ENCODE measurements at regions not wholly inside any gene's neighbourhood (a gene's known extent, or its start where the extent isn't known, plus 50 kb on each side); places are given as distances from the start of the nearest gene placed in this dataset.

- no peak overlapping the region for H3K4me3 ChIP-seq (ENCODE audit: low read depth, low read length, poor library complexity, severe bottlenecking)
- no peaks in the 10 kb centered on the region for H3K4me1 ChIP-seq (ENCODE audit: insufficient read depth, low read length, severe bottlenecking)
- H3K27me3 ChIP-seq (ENCODE audit: insufficient read depth, low read length), result peaks cover 6% of the 10 kb centered on the region; the same call in 1 of the 2 replicates
- no peaks in the 10 kb centered on the region for H3K36me3 ChIP-seq (ENCODE audit: insufficient read depth, low read length)
- no peak overlapping the region for H3K9ac ChIP-seq (ENCODE audit: low read length)
- H4K20me1 ChIP-seq (ENCODE audit: insufficient read depth, low read length), result no peaks in the 10 kb centered on the region
- TF ChIP-seq CTCF (IDR thresholded peaks at IDR 0.05; ENCODE audit: low read length) (no peak), EZH2 (IDR thresholded peaks at IDR 0.05; ENCODE audit: borderline replicate concordance, low read length) (no peak)
- H2AFZ ChIP-seq (ENCODE audit: low read length), result no peak overlapping the region
- H3K4me2 ChIP-seq (ENCODE audit: low read length), result no peak overlapping the region
- H3K79me2 ChIP-seq (ENCODE audit: insufficient read depth, low read length), result no peaks in the 10 kb centered on the region
- H3F3A ChIP-seq (ENCODE audit: insufficient read depth, low read length), result no peaks in the 10 kb centered on the region
- no peaks in the 10 kb centered on the region for H3K9me3 ChIP-seq (ENCODE audit: low read length)
- H3K9me2 ChIP-seq (ENCODE audit: low read depth, low read length), result no peaks in the 10 kb centered on the region
- no peak overlapping the region for H3K27ac ChIP-seq (ENCODE audit: low read depth, low read length, poor library complexity, severe bottlenecking)
Observed at GRCh38 chr13:110780422-110780821, 66.9 kb downstream of the ING1 start.

- TF ChIP-seq EZH2 (IDR thresholded peaks at IDR 0.05; ENCODE audit: borderline replicate concordance, low read length) (no peak), CTCF (IDR thresholded peaks at IDR 0.05; ENCODE audit: low read length) (no peak)
- Histone ChIP-seq H3K27ac (ENCODE audit: low read depth, low read length, poor library complexity, severe bottlenecking) (no peak overlapping the region), H3K79me2 (ENCODE audit: insufficient read depth, low read length) (no peaks in the 10 kb centered on the region), H3K9me3 (ENCODE audit: low read length) (no peaks in the 10 kb centered on the region), H2AFZ (ENCODE audit: low read length) (no peak overlapping the region), H3K9ac (ENCODE audit: low read length) (no peak overlapping the region), H3K9me2 (ENCODE audit: low read depth, low read length) (no peaks in the 10 kb centered on the region), H4K20me1 (ENCODE audit: insufficient read depth, low read length) (no peaks in the 10 kb centered on the region), H3K4me1 (ENCODE audit: insufficient read depth, low read length, severe bottlenecking) (no peaks in the 10 kb centered on the region), H3K27me3 (ENCODE audit: insufficient read depth, low read length) (peaks cover 10% of the 10 kb centered on the region; the same call in 1 of the 2 replicates), H3F3A (ENCODE audit: insufficient read depth, low read length) (no peaks in the 10 kb centered on the region), H3K4me2 (ENCODE audit: low read length) (no peak overlapping the region), H3K36me3 (ENCODE audit: insufficient read depth, low read length) (no peaks in the 10 kb centered on the region), H3K4me3 (ENCODE audit: low read depth, low read length, poor library complexity, severe bottlenecking) (no peak overlapping the region)
Observed at GRCh38 chr13:110782185-110782584, 68.7 kb downstream of the ING1 start.

- Histone ChIP-seq H3K27ac (ENCODE audit: low read depth, low read length, poor library complexity, severe bottlenecking) (no peak overlapping the region), H3K9me3 (ENCODE audit: low read length) (no peaks in the 10 kb centered on the region; the same call in 1 of the 2 replicates), H3K36me3 (ENCODE audit: insufficient read depth, low read length) (no peaks in the 10 kb centered on the region), H3K4me3 (ENCODE audit: low read depth, low read length, poor library complexity, severe bottlenecking) (no peak overlapping the region), H4K20me1 (ENCODE audit: insufficient read depth, low read length) (no peaks in the 10 kb centered on the region), H3K9me2 (ENCODE audit: low read depth, low read length) (no peaks in the 10 kb centered on the region), H3K4me1 (ENCODE audit: insufficient read depth, low read length, severe bottlenecking) (no peaks in the 10 kb centered on the region), H3K4me2 (ENCODE audit: low read length) (no peak overlapping the region), H3K27me3 (ENCODE audit: insufficient read depth, low read length) (peaks cover 10% of the 10 kb centered on the region; the same call in 1 of the 2 replicates), H3K9ac (ENCODE audit: low read length) (no peak overlapping the region), H3F3A (ENCODE audit: insufficient read depth, low read length) (no peaks in the 10 kb centered on the region), H2AFZ (ENCODE audit: low read length) (no peak overlapping the region), H3K79me2 (ENCODE audit: insufficient read depth, low read length) (no peaks in the 10 kb centered on the region)
- TF ChIP-seq EZH2 (IDR thresholded peaks at IDR 0.05; ENCODE audit: borderline replicate concordance, low read length), result no peak
- no peak for TF ChIP-seq CTCF (IDR thresholded peaks at IDR 0.05; ENCODE audit: low read length)
Observed at GRCh38 chr13:110784704-110785103, 71.2 kb downstream of the ING1 start.

All from OCI-LY1 (cell line).